Progenitor cell of endocrine pancreas (in vitro differentiated cells): ENCODE measurements at regions not wholly inside any gene's neighbourhood (a gene's known extent, or its start where the extent isn't known, plus 50 kb on each side); places are given as distances from the start of the nearest gene placed in this dataset.

Experiments used
- DNase-seq: peaks from one replicate; pipeline ENCODE4 v3.0.0; 2021; ENCODE audit warnings: low spot score; ENCODE audit not compliant: unreplicated experiment
- H3K27ac Mint-ChIP-seq: 2 replicates; pipeline ENCODE4 v1.8.0; 2021; ENCODE audit warnings: mild to moderate bottlenecking, moderate library complexity, mixed read lengths
- H3K27me3 Mint-ChIP-seq: 2 replicates; pipeline ENCODE4 v1.8.0; 2021; ENCODE audit warnings: mixed read lengths
- H3K36me3 Mint-ChIP-seq: 2 replicates; pipeline ENCODE4 v1.8.0; 2022; ENCODE audit warnings: mixed read lengths; ENCODE audit not compliant: insufficient read depth
- H3K4me1 Mint-ChIP-seq: 2 replicates; pipeline ENCODE4 v1.8.0; 2021; ENCODE audit warnings: low read depth, mixed read lengths
- H3K4me3 Mint-ChIP-seq: 2 replicates; pipeline ENCODE4 v1.8.0; 2021; ENCODE audit warnings: low read depth, mild to moderate bottlenecking, moderate library complexity, mixed read lengths
- H3K9me3 Mint-ChIP-seq: 2 replicates; pipeline ENCODE4 v1.8.0; 2021; ENCODE audit warnings: low read depth, mixed read lengths
- CTCF ChIP-seq: fragments of 200-600 bp; sonication (generic); IDR thresholded peaks from one replicate; pipeline ENCODE4 v1.5.0; 2021; ENCODE audit warnings: antibody characterized with exemption, mild to moderate bottlenecking; ENCODE audit not compliant: unreplicated experiment

DNA sequence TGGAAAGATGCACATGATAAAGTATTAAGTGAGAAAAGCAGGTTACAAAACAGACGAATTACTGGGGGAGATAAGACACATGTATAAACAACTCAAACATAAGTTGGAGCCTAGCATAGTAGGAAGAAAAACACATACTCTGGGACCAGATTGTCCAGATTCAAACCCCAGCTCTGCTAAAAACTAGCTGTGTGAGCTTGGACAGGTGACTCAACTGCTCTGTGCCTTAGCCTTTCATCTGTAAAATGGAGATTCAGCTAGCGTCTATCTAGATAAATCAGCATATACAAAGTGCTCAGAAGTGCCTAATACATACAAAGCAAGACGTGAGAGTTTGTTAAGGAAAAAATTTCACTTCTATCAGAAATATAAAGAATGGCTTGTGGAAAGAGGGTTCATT lies 254.0 kb upstream of the POU3F1 start:
- no peak for TF ChIP-seq CTCF
- Mint-ChIP-seq H3K27me3 (peaks cover 30% of the 10 kb centered on the region), H3K27ac (no peak overlapping the region), H3K4me3 (no peak overlapping the region), H3K9me3 (no peaks in the 10 kb centered on the region), H3K4me1 (peaks cover 5% of the 10 kb centered on the region), H3K36me3 (no peaks in the 10 kb centered on the region)
- no peak for DNase-seq

DNA sequence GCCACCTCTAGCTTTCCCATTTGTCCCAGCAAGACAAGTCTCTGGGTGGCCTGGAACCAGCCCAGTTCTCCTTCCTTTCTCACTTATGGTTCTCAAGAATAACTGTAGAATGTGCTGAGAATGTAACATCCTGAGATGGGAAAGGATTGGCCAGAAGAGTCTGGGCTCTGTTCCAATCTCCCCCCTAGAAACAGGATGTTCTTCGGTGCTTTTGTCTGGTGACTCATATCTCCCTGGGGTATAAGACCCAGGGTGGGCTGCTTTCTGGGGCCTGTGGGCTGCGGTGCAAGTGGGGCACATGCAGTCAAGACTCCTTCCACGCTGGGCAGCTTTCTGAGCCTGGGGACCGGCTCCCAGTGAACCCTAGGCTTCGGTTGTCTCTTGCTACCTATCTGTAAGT lies 251.2 kb upstream of the POU3F1 start:
- peaks cover 5% of the 10 kb centered on the region for H3K4me1 Mint-ChIP-seq

GRCh38 chr1:38297246-38297645 lies 250.7 kb upstream of the POU3F1 start:
- peaks cover 8% of the 10 kb centered on the region for H3K4me1 Mint-ChIP-seq
- DNase-seq = no peak

More for the DNA sequence above, 251.2 kb upstream of the POU3F1 start:
- no peak for DNase-seq
- no peak overlapping the region for H3K4me3 Mint-ChIP-seq
- no peak overlapping the region for H3K27ac Mint-ChIP-seq
- peaks cover 39% of the 10 kb centered on the region for H3K27me3 Mint-ChIP-seq
- no peaks in the 10 kb centered on the region for H3K36me3 Mint-ChIP-seq
- no peak for TF ChIP-seq CTCF
- no peaks in the 10 kb centered on the region for H3K9me3 Mint-ChIP-seq

DNA sequence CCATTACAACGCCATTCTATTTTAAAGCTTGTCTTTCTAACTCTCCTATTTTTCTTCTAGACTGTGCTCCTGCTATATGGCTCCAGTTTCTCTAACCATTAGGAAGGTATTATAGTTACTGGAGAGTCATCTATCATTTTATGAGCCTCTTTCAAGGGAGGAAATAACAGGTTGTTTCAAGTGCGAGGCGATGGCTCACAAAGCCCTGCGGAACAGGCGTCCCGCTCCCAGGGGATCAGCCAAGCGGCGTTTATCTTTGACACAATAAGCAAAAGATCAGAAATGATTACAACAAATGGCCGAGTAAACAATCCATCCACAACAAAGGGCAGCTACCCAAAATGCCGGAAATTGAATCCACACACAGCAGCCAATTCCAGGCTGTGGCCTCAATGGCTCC lies 249.5 kb upstream of the POU3F1 start:
- H3K9me3 Mint-ChIP-seq = no peaks in the 10 kb centered on the region
- peaks cover 56% of the 10 kb centered on the region for H3K27me3 Mint-ChIP-seq
- H3K36me3 Mint-ChIP-seq = no peaks in the 10 kb centered on the region
- no peak for TF ChIP-seq CTCF
- no peak overlapping the region for H3K27ac Mint-ChIP-seq
- H3K4me1 Mint-ChIP-seq = peaks cover 9% of the 10 kb centered on the region
- no peak for DNase-seq
- H3K4me3 Mint-ChIP-seq = no peak overlapping the region

More at GRCh38 chr1:38297246-38297645, 250.7 kb upstream of the POU3F1 start:
- Mint-ChIP-seq H3K9me3 (no peaks in the 10 kb centered on the region), H3K4me3 (no peak overlapping the region), H3K27me3 (peaks cover 44% of the 10 kb centered on the region), H3K27ac (no peak overlapping the region), H3K36me3 (no peaks in the 10 kb centered on the region)
- no peak for TF ChIP-seq CTCF

GRCh38 chr1:38293567-38293966 lies 247.0 kb upstream of the POU3F1 start:
- H3K27ac Mint-ChIP-seq = no peak overlapping the region
- peaks cover 65% of the 10 kb centered on the region for H3K27me3 Mint-ChIP-seq
- H3K36me3 Mint-ChIP-seq = no peaks in the 10 kb centered on the region
- H3K4me1 Mint-ChIP-seq = peaks cover 9% of the 10 kb centered on the region
- H3K4me3 Mint-ChIP-seq = no peak overlapping the region
- no peak for DNase-seq
- H3K9me3 Mint-ChIP-seq = no peaks in the 10 kb centered on the region
- no peak for TF ChIP-seq CTCF

DNA sequence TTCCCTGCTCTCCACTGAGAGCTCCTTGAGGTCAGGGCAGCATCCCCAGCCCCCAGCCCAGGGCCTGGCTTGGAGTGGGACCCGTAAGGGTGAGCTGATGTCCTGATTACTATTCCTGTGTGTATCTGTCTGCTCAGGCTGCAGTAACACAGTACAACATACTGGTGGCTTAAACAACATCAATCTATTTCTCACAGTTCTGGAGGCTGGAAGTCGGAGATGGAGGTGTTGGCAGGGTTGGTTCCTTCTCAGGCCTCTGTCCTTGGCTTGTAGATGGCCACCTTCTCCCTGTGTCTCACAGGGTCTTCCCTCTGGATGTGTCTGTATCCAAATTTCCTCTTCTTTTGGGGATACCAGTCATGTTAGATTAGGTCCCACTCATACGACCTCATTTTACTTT lies 246.4 kb upstream of the POU3F1 start:
- Mint-ChIP-seq H3K9me3 (no peaks in the 10 kb centered on the region), H3K36me3 (no peaks in the 10 kb centered on the region), H3K27me3 (peaks cover 59% of the 10 kb centered on the region), H3K4me1 (peaks cover 9% of the 10 kb centered on the region), H3K4me3 (no peak overlapping the region), H3K27ac (no peak overlapping the region)
- DNase-seq = no peak
- no peak for TF ChIP-seq CTCF
